ENCODE measurements at regions not wholly inside any gene's neighbourhood (a gene's known extent, or its start where the extent isn't known, plus 50 kb on each side); places are given as distances from the start of the nearest gene placed in this dataset.

GRCh38 chr2:131966256-131966655 lies 195.5 kb downstream of the ANKRD30BL start:
- Histone ChIP-seq H3K4me1 (ENCODE audit: insufficient read depth, low read length) (no peaks in the 10 kb centered on the region), H3K4me2 (ENCODE audit: low read depth, low read length) (no peak overlapping the region), H3K79me2 (ENCODE audit: insufficient read depth, low read length) (no peaks in the 10 kb centered on the region), H2AFZ (ENCODE audit: low read length) (no peak overlapping the region), H4K20me1 (ENCODE audit: insufficient read depth, low read length) (no peaks in the 10 kb centered on the region), H3K27ac (ENCODE audit: extremely low read length, insufficient read depth, low read length) (no peak overlapping the region), H3K9ac (ENCODE audit: insufficient read depth, low read depth, low read length) (no peak overlapping the region), H3K27me3 (ENCODE audit: control insufficient read depth in 1 of 2, insufficient read depth in 2 of 2, low read length in 2 of 2) (no peaks in the 10 kb centered on the region), H3K36me3 (replicated peaks in 1 of 2; ENCODE audit: control insufficient read depth in 1 of 2, insufficient read depth in 2 of 2, low read length in 2 of 2) (no peaks in the 10 kb centered on the region), H3K9me3 (ENCODE audit: low read length) (0 out of 2 replicates have a peak, but pooled peaks cover 4% of the 10 kb centered on the region), H3K4me3 (replicated peaks in 1 of 3; ENCODE audit: insufficient read depth in 1 of 3, low read depth in 2 of 3, low read length in 3 of 3) (no peak overlapping the region)
- no peak for TF ChIP-seq ZMYM4 (CRISPR knock-in tag; IDR thresholded peaks at IDR 0.05)
- TF ChIP-seq CHD2 (IDR thresholded peaks at IDR 0.05; ENCODE audit: low read depth, low read length): no peak
- TF ChIP-seq YY1 (IDR thresholded peaks at IDR 0.05; ENCODE audit: insufficient read depth, insufficient replicate concordance, low read depth, low read length): no peak
- TF ChIP-seq RXRB (CRISPR knock-in tag; IDR thresholded peaks at IDR 0.05; ENCODE audit: borderline replicate concordance): no peak
- no peak for TF ChIP-seq NFATC3 (CRISPR knock-in tag; IDR thresholded peaks at IDR 0.05)
- TF ChIP-seq MED1 (CRISPR knock-in tag; IDR thresholded peaks at IDR 0.05): no peak
- TF ChIP-seq ZGPAT (CRISPR knock-in tag; IDR thresholded peaks at IDR 0.05): no peak
- no peak for TF ChIP-seq ARID5B (CRISPR knock-in tag; IDR thresholded peaks at IDR 0.05)
- TF ChIP-seq MXI1 (IDR thresholded peaks at IDR 0.05; ENCODE audit: borderline replicate concordance, low read depth, low read length): no peak
- TF ChIP-seq ZZZ3 (CRISPR knock-in tag; IDR thresholded peaks at IDR 0.05; ENCODE audit: borderline replicate concordance): no peak
- TF ChIP-seq, protein P1, sequence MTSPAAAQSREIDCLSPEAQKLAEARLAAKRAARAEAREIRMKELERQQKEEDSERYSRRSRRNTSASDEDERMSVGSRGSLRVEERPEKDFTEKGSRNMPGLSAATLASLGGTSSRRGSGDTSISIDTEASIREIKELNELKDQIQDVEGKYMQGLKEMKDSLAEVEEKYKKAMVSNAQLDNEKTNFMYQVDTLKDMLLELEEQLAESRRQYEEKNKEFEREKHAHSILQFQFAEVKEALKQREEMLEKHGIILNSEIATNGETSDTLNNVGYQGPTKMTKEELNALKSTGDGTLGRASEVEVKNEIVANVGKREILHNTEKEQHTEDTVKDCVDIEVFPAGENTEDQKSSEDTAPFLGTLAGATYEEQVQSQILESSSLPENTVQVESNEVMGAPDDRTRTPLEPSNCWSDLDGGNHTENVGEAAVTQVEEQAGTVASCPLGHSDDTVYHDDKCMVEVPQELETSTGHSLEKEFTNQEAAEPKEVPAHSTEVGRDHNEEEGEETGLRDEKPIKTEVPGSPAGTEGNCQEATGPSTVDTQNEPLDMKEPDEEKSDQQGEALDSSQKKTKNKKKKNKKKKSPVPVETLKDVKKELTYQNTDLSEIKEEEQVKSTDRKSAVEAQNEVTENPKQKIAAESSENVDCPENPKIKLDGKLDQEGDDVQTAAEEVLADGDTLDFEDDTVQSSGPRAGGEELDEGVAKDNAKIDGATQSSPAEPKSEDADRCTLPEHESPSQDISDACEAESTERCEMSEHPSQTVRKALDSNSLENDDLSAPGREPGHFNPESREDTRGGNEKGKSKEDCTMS (CRISPR knock-in tag; conservative IDR thresholded peaks at IDR 0.05): no peak
- TF ChIP-seq BCL3 (CRISPR knock-in tag; IDR thresholded peaks at IDR 0.05): no peak
- no peak for TF ChIP-seq NFRKB (IDR thresholded peaks at IDR 0.05)
- 70% methylated on average over 30 of the region's 32 CpGs for WGBS (ENCODE audit: low lambda C conversion rate)
- BruUV-seq (replicated peaks): no TSS peak
- ATAC-seq (no peak), FAIRE-seq (no peak), DNase-seq (ENCODE audit: low spot score) (no peak)
- ChIA-PET POLR2A (no interaction called here), CTCF (ENCODE audit: low intra/inter-chr PET ratio, low total read pairs) (no interaction called here)
- in situ Hi-C loops (cut with HindIII; ENCODE audit: extremely low pct_ligation_motif_present, low pct_unique_long_range_greater_than_20kb): no loop called here
- intact Hi-C loops (cut with micrococcal nuclease; ENCODE audit: unreplicated experiment): no loop called here
